ENCODE measurements at regions not wholly inside any gene's neighbourhood (a gene's known extent, or its start where the extent isn't known, plus 50 kb on each side); places are given as distances from the start of the nearest gene placed in this dataset.

- Histone ChIP-seq H3K27me3 (ENCODE audit: control insufficient read depth, insufficient read depth, low read length) (no peaks in the 10 kb centered on the region), H3K36me3 (ENCODE audit: control insufficient read depth, insufficient read depth, low read length) (no peaks in the 10 kb centered on the region), H3K4me3 (ENCODE audit: low read depth, low read length) (no peak overlapping the region)
- CTCF ChIA-PET, result interaction anchor here (1.4 to 1.5 kb wide), 2 partner anchors 12 to 104 kb away, joined by 3 read pairs; partner anchors contain the start of gene FAM20C
- no peak for DNase-seq (ENCODE audit: low read depth)
- no peak for TF ChIP-seq CTCF (IDR thresholded peaks at IDR 0.05; ENCODE audit: insufficient read depth, low read depth, low read length)
- POLR2A ChIA-PET, result no interaction called here
Observed at GRCh38 chr7:88927-89231, 103.5 kb upstream of the FAM20C start.

GRCh38 chr7:89232-90019 is 102.9 kb upstream of the FAM20C start:
- ChIA-PET CTCF (interaction anchor here (0.6 to 1.6 kb wide), 4 partner anchors 11 to 103 kb away, joined by 3 to 5 read pairs (median 3); partner anchors contain the start of gene FAM20C), POLR2A (interaction anchor here (0.6 kb wide), 1 partner anchor 124 kb away, joined by 3 read pairs; no protein-coding TSS in a partner anchor)

GRCh38 chr7:90111-91063 is 102.0 kb upstream of the FAM20C start:
- Histone ChIP-seq H3K27me3 (ENCODE audit: control insufficient read depth, insufficient read depth, low read length) (no peaks in the 10 kb centered on the region), H3K36me3 (ENCODE audit: control insufficient read depth, insufficient read depth, low read length) (no peaks in the 10 kb centered on the region), H3K4me3 (ENCODE audit: low read depth, low read length) (no peak overlapping the region)
- peak; percentile 70 for DNase-seq (ENCODE audit: low read depth)
- ChIA-PET POLR2A (no interaction called here), CTCF (interaction anchor here (0.6 to 1.6 kb wide), 4 partner anchors 10 to 102 kb away, joined by 3 to 5 read pairs (median 3); partner anchors contain the start of gene FAM20C)
- TF ChIP-seq CTCF (IDR thresholded peaks at IDR 0.05; ENCODE audit: insufficient read depth, low read depth, low read length), result no peak

More at GRCh38 chr7:89232-90019, 102.9 kb upstream of the FAM20C start:
- peak; percentile 76 for DNase-seq (ENCODE audit: low read depth)
- Histone ChIP-seq H3K4me3 (ENCODE audit: low read depth, low read length) (no peak overlapping the region), H3K36me3 (ENCODE audit: control insufficient read depth, insufficient read depth, low read length) (no peaks in the 10 kb centered on the region), H3K27me3 (ENCODE audit: control insufficient read depth, insufficient read depth, low read length) (no peaks in the 10 kb centered on the region)
- TF ChIP-seq CTCF (IDR thresholded peaks at IDR 0.05; ENCODE audit: insufficient read depth, low read depth, low read length), result no peak

GRCh38 chr7:91396-92175 is 100.8 kb upstream of the FAM20C start:
- no peak for TF ChIP-seq CTCF (IDR thresholded peaks at IDR 0.05; ENCODE audit: insufficient read depth, low read depth, low read length)
- no peak overlapping the region for H3K4me3 ChIP-seq (ENCODE audit: low read depth, low read length)
- no peaks in the 10 kb centered on the region for H3K27me3 ChIP-seq (ENCODE audit: control insufficient read depth, insufficient read depth, low read length)
- CTCF ChIA-PET, result interaction anchor here (1.6 kb wide), 1 partner anchor 9 kb away, joined by 5 read pairs; no protein-coding TSS in a partner anchor
- POLR2A ChIA-PET, result no interaction called here
- DNase-seq (ENCODE audit: low read depth), result no peak
- H3K36me3 ChIP-seq (ENCODE audit: control insufficient read depth, insufficient read depth, low read length), result no peaks in the 10 kb centered on the region
